A673 (cell line): ENCODE measurements at regions not wholly inside any gene's neighbourhood (a gene's known extent, or its start where the extent isn't known, plus 50 kb on each side); places are given as distances from the start of the nearest gene placed in this dataset.

Source experiments
- BruUV-seq: library from RNA; stranded (reverse); fragments of 400-500 nt; replicated peaks from 2 replicates; lab custom pipeline; 2021; lab: Mats Ljungman, UMichigan
- CTCF ChIA-PET: fragments of 300-600 bp; sonication (Branson Sonifier 250); formaldehyde crosslinking; loops from one replicate; lab custom pipeline; 2022; ENCODE audit warnings: antibody characterized with exemption; lab: Charles Lee
- POLR2A ChIA-PET: fragments of 300-600 bp; sonication (Branson Sonifier 250); formaldehyde crosslinking; loops from one replicate; lab custom pipeline; 2022; ENCODE audit warnings: antibody characterized with exemption; ENCODE audit not compliant: low non-redundant PET; lab: Charles Lee
- DNase-seq: peaks from one replicate; pipeline ENCODE4 v3.0.0-alpha.2; 2015; ENCODE audit warnings: low spot score
- H3K27ac ChIP-seq: fragments of 200-600 bp; sonication (generic); 2 replicates; pipeline ENCODE4 v1.5.1; 2016; ENCODE audit warnings: mixed run types, low read depth, mild to moderate bottlenecking, mixed read lengths, antibody characterized with exemption, low read length; ENCODE audit not compliant: poor library complexity, severe bottlenecking
- H3K27me3 ChIP-seq: fragments of 200-600 bp; sonication (generic); replicated peaks from 2 replicates; pipeline ENCODE4 v1.6.1; 2017; ENCODE audit warnings: mixed run types, low read depth, mild to moderate bottlenecking, mixed read lengths, antibody characterized with exemption, low read length; ENCODE audit not compliant: insufficient read depth, poor library complexity
- H3K36me3 ChIP-seq: fragments of 200-600 bp; sonication (generic); 2 replicates; pipeline ENCODE4 v1.6.1; 2016; ENCODE audit warnings: mixed run types, mild to moderate bottlenecking, mixed read lengths, antibody characterized with exemption, low read length; ENCODE audit not compliant: insufficient read depth, poor library complexity, severe bottlenecking
- H3K4me1 ChIP-seq: fragments of 200-600 bp; sonication (generic); 2 replicates; pipeline ENCODE4 v1.6.1; 2017; ENCODE audit warnings: mixed run types, mild to moderate bottlenecking, mixed read lengths, antibody characterized with exemption, low read length; ENCODE audit not compliant: insufficient read depth, poor library complexity, severe bottlenecking
- H3K4me3 ChIP-seq: fragments of 200-600 bp; sonication (generic); 2 replicates; pipeline ENCODE4 v1.5.1; 2016; ENCODE audit warnings: low read depth, mixed run types, mild to moderate bottlenecking, mixed read lengths, low read length; ENCODE audit not compliant: poor library complexity, severe bottlenecking
- H3K9me3 ChIP-seq: fragments of 200-600 bp; sonication (generic); 2 replicates; pipeline ENCODE4 v1.6.1; 2016; ENCODE audit warnings: mixed run types, low read depth, mild to moderate bottlenecking, mixed read lengths, antibody characterized with exemption, low read length; ENCODE audit not compliant: poor library complexity, severe bottlenecking
- CTCF ChIP-seq: fragments of 300-800, 200-600 bp; sonication (generic); conservative IDR thresholded peaks from 2 replicates; pipeline ENCODE4 v1.5.1; 2017; ENCODE audit warnings: low read depth, mild to moderate bottlenecking, antibody characterized with exemption, low read length, moderate library complexity, mixed read lengths
- EZH2 ChIP-seq: fragments of 200-600 bp; sonication (generic); IDR thresholded peaks from 2 replicates; pipeline ENCODE4 v1.6.1; 2017; ENCODE audit warnings: borderline replicate concordance, low read depth, mild to moderate bottlenecking, mixed read lengths, antibody characterized with exemption, low read length; ENCODE audit not compliant: poor library complexity, severe bottlenecking
- intact Hi-C: fragments of 100-400 bp; cut with micrococcal nuclease; formaldehyde crosslinking; loops from one replicate; pipeline ENCODE4 v1.10.0; 2022; ENCODE audit not compliant: unreplicated experiment

- Histone ChIP-seq H3K27ac (no peak overlapping the region), H3K4me3 (no peak overlapping the region), H3K27me3 (no peaks in the 10 kb centered on the region), H3K9me3 (no peaks in the 10 kb centered on the region), H3K4me1 (no peaks in the 10 kb centered on the region), H3K36me3 (no peaks in the 10 kb centered on the region)
- no peak for DNase-seq
- intact Hi-C loops: no loop called here
- POLR2A ChIA-PET: no interaction called here
- CTCF ChIA-PET: no interaction called here
- TF ChIP-seq CTCF (no peak), EZH2 (no peak)
- BruUV-seq: no TSS peak
Measured at GRCh38 chr5:155633338-155633957, 619.9 kb downstream of the KIF4B start.

DNA sequence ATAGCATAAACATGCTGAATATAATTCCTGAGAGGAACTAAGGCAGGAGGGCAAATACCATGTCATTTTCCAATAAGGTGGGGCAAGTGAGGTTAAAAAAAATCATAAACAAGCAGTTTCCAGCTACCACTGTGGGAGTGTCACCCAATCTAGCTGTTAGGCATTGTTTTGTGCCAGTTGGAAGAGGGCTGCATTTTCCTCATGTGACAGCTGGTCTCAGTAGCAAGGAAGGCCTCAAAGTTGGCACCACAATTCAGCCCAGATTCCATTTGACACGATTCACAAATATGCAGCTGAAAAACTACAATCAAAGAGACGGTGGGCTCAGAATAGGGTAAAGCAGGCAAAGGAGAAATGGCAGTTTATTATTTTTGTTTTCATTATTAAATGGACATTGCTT is 636.1 kb downstream of the KIF4B start:
- Histone ChIP-seq H3K4me3 (no peak overlapping the region), H3K36me3 (no peaks in the 10 kb centered on the region), H3K27ac (no peak overlapping the region), H3K27me3 (no peaks in the 10 kb centered on the region), H3K9me3 (no peaks in the 10 kb centered on the region), H3K4me1 (no peaks in the 10 kb centered on the region)
- no peak for DNase-seq
- ChIA-PET POLR2A (no interaction called here), CTCF (no interaction called here)
- BruUV-seq: no TSS peak
- TF ChIP-seq CTCF (no peak), EZH2 (no peak)
- intact Hi-C loops: no loop called here

DNA sequence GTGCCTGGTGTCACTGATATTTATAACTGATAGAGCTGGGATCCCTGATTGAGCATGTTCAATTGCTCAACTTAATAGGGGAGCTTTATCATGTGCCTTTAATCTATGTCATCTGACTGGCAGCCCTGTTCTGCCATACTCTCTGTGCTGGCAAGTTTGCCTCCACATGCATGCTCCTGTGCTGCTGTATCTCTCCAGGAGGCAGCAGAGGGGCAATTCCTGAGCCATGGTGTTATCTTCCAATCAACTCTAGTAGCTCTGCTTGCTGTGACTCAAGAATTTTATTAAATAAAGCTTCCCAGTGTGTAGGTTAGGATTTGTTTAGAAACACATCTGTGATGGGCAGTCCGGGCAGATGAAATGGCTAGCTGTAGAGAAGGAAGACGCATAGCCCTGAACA is 642.0 kb downstream of the KIF4B start:
- intact Hi-C loops: no loop called here
- Histone ChIP-seq H3K9me3 (no peaks in the 10 kb centered on the region), H3K4me1 (no peaks in the 10 kb centered on the region), H3K27ac (no peak overlapping the region), H3K4me3 (no peak overlapping the region), H3K27me3 (no peaks in the 10 kb centered on the region), H3K36me3 (no peaks in the 10 kb centered on the region)
- no TSS peak for BruUV-seq
- ChIA-PET CTCF (no interaction called here), POLR2A (no interaction called here)
- no peak for DNase-seq
- TF ChIP-seq EZH2 (no peak), CTCF (no peak)
